IPS-15b (cell line): ENCODE measurements at regions not wholly inside any gene's neighbourhood (a gene's known extent, or its start where the extent isn't known, plus 50 kb on each side); places are given as distances from the start of the nearest gene placed in this dataset.

Source experiments
- H3K27me3 ChIP-seq: one replicate; pipeline ENCODE4 v1.6.1; 2013; ENCODE audit warnings: low read length; ENCODE audit not compliant: control insufficient read depth, insufficient read depth
- H3K36me3 ChIP-seq: one replicate; pipeline ENCODE4 v1.6.1; 2013; ENCODE audit warnings: low read length; ENCODE audit not compliant: control insufficient read depth, insufficient read depth
- H3K4me1 ChIP-seq: one replicate; pipeline ENCODE4 v1.6.1; 2013; ENCODE audit warnings: mild to moderate bottlenecking, low read length; ENCODE audit not compliant: control insufficient read depth, insufficient read depth
- H3K4me3 ChIP-seq: one replicate; pipeline ENCODE4 v1.5.1; 2013; ENCODE audit warnings: low read depth, low read length
- H3K9ac ChIP-seq: one replicate; pipeline ENCODE4 v1.6.1; 2013; ENCODE audit warnings: low read depth, mild to moderate bottlenecking, low read length
- H3K9me3 ChIP-seq: one replicate; pipeline ENCODE4 v1.6.1; 2013; ENCODE audit warnings: mild to moderate bottlenecking, low read length; ENCODE audit not compliant: control insufficient read depth, insufficient read depth

- no peak overlapping the region for H3K4me3 ChIP-seq
- H3K27me3 ChIP-seq, result no peaks in the 10 kb centered on the region
- no peaks in the 10 kb centered on the region for H3K36me3 ChIP-seq
- no peak overlapping the region for H3K9ac ChIP-seq
- H3K9me3 ChIP-seq, result no peaks in the 10 kb centered on the region
- H3K4me1 ChIP-seq, result no peaks in the 10 kb centered on the region
Observed at GRCh38 chr5:105536675-105537074, 1974.1 kb upstream of the NUDT12 start.

DNA sequence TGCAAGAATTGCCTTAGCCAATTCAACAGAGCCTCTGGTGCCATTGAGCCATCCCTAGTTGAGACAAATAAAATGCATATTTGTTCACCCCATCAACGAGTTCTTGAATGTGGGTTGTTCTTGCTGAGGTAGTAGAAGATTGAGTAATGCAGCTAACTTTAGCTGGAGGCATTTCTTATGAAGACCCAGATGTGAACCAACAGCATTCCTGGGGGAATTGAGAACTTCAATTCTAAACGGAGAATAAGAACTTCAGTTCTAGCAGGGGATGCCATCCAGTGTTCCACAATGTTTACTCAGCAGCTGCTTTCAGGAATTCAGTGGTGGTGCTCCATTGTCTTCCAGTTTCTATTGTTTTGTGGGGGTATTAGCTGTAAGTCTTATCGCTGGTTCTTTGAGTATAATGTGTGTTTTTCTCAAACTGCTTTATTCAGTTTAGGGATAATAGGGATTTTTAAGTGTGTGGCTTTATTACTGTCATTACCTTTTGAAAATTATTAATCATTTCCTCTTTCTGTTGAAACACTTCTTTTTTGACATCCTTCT is 1968.2 kb upstream of the NUDT12 start:
- Histone ChIP-seq H3K4me1 (no peaks in the 10 kb centered on the region), H3K27me3 (no peaks in the 10 kb centered on the region), H3K36me3 (no peaks in the 10 kb centered on the region), H3K9me3 (no peaks in the 10 kb centered on the region), H3K9ac (no peak overlapping the region), H3K4me3 (no peak overlapping the region)

GRCh38 chr5:105529851-105530250 is 1967.3 kb upstream of the NUDT12 start:
- no peak overlapping the region for H3K9ac ChIP-seq
- no peak overlapping the region for H3K4me3 ChIP-seq
- H3K9me3 ChIP-seq, result no peaks in the 10 kb centered on the region
- H3K36me3 ChIP-seq, result no peaks in the 10 kb centered on the region
- no peaks in the 10 kb centered on the region for H3K4me1 ChIP-seq
- no peaks in the 10 kb centered on the region for H3K27me3 ChIP-seq

DNA sequence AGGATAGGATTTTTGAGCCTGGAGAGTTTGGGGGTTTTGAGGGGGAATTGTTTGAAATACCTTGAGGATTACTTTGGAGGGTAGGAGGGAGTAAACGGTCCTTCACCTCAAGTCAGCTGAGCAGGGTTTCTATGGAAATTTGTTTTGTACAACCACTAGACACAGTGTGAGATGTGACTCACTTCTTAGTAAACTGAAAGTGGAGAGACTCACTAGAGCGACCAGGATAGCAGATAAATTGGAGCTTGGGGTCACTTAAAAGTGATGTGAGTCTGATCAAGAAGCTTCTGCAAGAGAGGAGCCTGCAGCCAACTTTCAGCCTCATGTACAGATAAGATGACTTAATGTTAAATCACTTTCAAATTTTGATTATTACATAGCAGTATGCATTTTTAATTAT is 1945.9 kb upstream of the NUDT12 start:
- Histone ChIP-seq H3K36me3 (no peaks in the 10 kb centered on the region), H3K27me3 (no peaks in the 10 kb centered on the region), H3K4me3 (no peak overlapping the region), H3K4me1 (no peaks in the 10 kb centered on the region), H3K9ac (no peak overlapping the region), H3K9me3 (no peaks in the 10 kb centered on the region)

GRCh38 chr5:105506692-105507277 is 1944.2 kb upstream of the NUDT12 start:
- H3K4me1 ChIP-seq, result no peaks in the 10 kb centered on the region
- H3K4me3 ChIP-seq, result no peak overlapping the region
- H3K9me3 ChIP-seq, result no peaks in the 10 kb centered on the region
- H3K27me3 ChIP-seq, result no peaks in the 10 kb centered on the region
- H3K9ac ChIP-seq, result no peak overlapping the region
- no peaks in the 10 kb centered on the region for H3K36me3 ChIP-seq

DNA sequence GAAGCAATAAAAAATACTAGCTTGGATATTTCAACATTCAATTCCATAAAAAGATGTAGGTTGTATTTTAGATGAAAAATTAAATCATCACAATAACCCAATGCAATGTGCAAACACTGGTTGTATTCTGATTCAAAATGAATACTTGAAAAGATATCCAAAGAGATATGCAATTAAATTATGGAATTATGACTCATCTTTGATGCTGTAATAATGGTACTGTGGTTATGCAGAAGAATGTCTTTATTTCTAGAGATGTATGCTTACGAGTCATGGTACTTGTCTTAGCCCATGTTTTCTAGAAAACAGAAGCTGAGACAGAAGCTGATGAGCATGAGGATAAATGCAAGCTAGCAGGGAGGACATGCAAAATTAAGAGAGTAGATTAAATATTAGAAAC is 1941.4 kb upstream of the NUDT12 start:
- Histone ChIP-seq H3K36me3 (no peaks in the 10 kb centered on the region), H3K4me3 (no peak overlapping the region), H3K9ac (no peak overlapping the region), H3K27me3 (no peaks in the 10 kb centered on the region), H3K9me3 (no peaks in the 10 kb centered on the region), H3K4me1 (no peaks in the 10 kb centered on the region)

DNA sequence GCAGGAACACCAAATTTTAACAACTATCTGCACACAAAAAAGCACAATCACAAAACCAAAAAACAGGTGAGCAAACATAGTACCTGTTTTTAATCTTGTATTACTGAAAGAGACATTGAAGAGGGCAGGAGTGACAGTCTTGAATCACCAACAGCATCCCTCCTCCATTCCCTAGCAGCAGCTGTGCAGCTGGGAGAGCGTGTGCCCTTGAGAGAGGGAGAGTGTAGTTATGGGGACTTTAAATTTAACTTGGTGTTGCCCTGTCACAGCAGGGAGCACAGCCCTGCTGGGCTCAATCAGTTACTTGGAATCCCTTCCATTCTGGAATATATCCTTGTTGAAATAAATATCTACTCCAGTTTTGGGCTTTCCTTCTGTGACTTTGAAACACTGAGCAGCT is 1938.7 kb upstream of the NUDT12 start:
- Histone ChIP-seq H3K36me3 (no peaks in the 10 kb centered on the region), H3K27me3 (no peaks in the 10 kb centered on the region), H3K4me3 (no peak overlapping the region), H3K9me3 (no peaks in the 10 kb centered on the region), H3K4me1 (no peaks in the 10 kb centered on the region), H3K9ac (no peak overlapping the region)

- Histone ChIP-seq H3K9ac (no peak overlapping the region), H3K36me3 (no peaks in the 10 kb centered on the region), H3K9me3 (no peaks in the 10 kb centered on the region), H3K27me3 (no peaks in the 10 kb centered on the region), H3K4me1 (no peaks in the 10 kb centered on the region), H3K4me3 (no peak overlapping the region)
Observed at GRCh38 chr5:105475401-105475800, 1912.8 kb upstream of the NUDT12 start.

DNA sequence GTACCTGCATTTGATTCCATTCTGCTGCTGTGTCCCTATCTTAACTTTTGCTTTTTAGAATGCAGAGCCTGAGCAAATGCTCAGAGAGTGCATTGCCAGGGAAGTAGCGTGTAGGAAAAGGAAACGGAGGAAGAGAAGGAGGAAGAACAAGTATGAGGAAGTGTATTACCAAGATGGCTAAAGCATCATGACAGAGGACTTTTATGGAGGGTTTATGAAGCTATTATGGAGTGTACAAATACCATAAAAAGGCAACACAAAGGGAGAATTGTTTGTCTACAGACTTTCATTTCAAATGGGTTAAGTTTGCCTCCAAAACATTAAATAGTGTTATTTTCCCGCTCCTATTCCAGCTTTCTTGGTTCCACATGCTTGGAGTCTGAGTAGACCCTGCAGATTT is 1899.8 kb upstream of the NUDT12 start:
- Histone ChIP-seq H3K27me3 (no peaks in the 10 kb centered on the region), H3K9ac (no peak overlapping the region), H3K36me3 (no peaks in the 10 kb centered on the region), H3K4me1 (no peaks in the 10 kb centered on the region), H3K4me3 (no peak overlapping the region), H3K9me3 (peaks cover 8% of the 10 kb centered on the region)

GRCh38 chr5:105460721-105461120 is 1898.1 kb upstream of the NUDT12 start:
- H3K4me1 ChIP-seq, result no peaks in the 10 kb centered on the region
- H3K9me3 ChIP-seq, result peaks cover 8% of the 10 kb centered on the region
- H3K27me3 ChIP-seq, result no peaks in the 10 kb centered on the region
- no peak overlapping the region for H3K4me3 ChIP-seq
- no peak overlapping the region for H3K9ac ChIP-seq
- no peaks in the 10 kb centered on the region for H3K36me3 ChIP-seq

GRCh38 chr5:105453216-105453807 is 1890.7 kb upstream of the NUDT12 start:
- Histone ChIP-seq H3K9ac (no peak overlapping the region), H3K36me3 (no peaks in the 10 kb centered on the region), H3K27me3 (no peaks in the 10 kb centered on the region), H3K4me1 (no peaks in the 10 kb centered on the region), H3K9me3 (no peaks in the 10 kb centered on the region), H3K4me3 (no peak overlapping the region)

DNA sequence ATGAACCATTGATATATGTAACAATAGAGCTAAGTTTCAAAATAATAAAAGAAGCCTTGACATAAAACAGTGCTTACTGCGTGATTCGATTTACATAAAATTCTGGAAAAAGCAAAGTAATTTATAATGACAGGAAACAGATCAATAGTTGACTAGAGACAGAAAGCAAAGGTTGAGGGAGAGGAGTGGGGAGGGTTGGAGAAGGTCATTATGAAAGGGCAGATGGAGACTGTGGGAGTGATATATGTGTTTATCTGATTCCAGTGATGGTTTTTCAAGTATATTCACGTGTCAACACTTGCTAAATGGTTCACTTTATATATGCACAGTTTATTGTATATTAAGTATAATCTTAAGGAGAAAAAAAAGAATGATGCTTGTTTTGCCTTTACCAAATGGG is 1885.7 kb upstream of the NUDT12 start:
- Histone ChIP-seq H3K9ac (no peak overlapping the region), H3K27me3 (no peaks in the 10 kb centered on the region), H3K36me3 (no peaks in the 10 kb centered on the region), H3K4me3 (no peak overlapping the region), H3K9me3 (no peaks in the 10 kb centered on the region), H3K4me1 (no peaks in the 10 kb centered on the region)
